ENCODE measurements at regions not wholly inside any gene's neighbourhood (a gene's known extent, or its start where the extent isn't known, plus 50 kb on each side); places are given as distances from the start of the nearest gene placed in this dataset.

DNA sequence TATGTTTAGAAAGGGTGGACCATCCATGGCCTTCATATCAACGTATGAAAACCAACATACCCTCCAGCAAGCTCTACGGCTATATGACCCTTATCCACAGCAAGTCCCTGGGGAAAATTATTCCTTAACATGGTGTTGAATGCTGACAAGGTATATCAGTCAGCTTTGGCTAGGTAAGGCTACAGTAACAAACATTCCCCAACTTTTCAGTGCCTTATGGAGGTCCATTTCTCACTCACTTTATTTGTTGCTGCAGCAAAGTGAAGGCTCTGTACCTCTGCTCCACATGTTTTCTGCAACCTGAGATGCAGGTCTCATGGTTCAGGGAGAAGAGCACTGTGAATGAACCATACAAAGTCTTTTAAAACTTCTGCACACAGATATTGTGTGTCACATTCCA is 83.8 kb upstream of the TOX3 start:
- H3K27ac ChIP-seq (ENCODE audit: low read depth in 1 of 2, low read length in 2 of 2): no peak overlapping the region
- H3K4me1 ChIP-seq (ENCODE audit: control insufficient read depth in 1 of 2, insufficient read depth in 2 of 2, low read length in 2 of 2): no peaks in the 10 kb centered on the region
- H3K9me3 ChIP-seq (ENCODE audit: control insufficient read depth, low read length): peaks cover 3% of the 10 kb centered on the region
- 55% methylated on average over 2 of the region's 2 CpGs for WGBS, 2 donors
- DNase-seq (no peak), ATAC-seq (ENCODE audit: low FRiP score) (no peak)
- H3K36me3 ChIP-seq (ENCODE audit: control insufficient read depth in 1 of 2, insufficient read depth in 2 of 2, low read length in 1 of 2): no peaks in the 10 kb centered on the region
- H3K27me3 ChIP-seq (ENCODE audit: control insufficient read depth in 1 of 2, insufficient read depth in 2 of 2, low read length in 1 of 2): peaks cover 0 to 2% of the 10 kb centered on the region in 2 donors
- intact Hi-C loops (cut with DNase I): no loop called here
- H3K4me3 ChIP-seq (ENCODE audit: low read length in 2 of 2): no peak overlapping the region

DNA sequence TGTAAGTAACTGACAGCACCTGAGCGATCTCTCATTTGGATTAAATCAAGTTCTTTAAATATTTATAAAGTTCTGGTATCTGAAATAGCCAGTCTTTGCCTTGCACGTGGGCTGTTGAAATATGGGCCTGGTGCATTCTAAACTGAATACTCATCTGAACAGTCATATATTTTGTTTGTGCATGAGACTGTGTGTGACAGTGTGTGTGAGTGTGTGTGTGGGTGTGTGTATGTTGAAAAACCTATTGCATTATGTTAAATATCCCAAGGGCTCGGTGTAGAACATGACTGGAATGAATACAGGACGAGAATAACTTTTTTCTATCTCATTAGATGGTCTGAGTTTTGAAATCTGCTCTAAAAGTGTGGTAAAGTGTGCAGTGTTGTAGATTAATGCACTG is 82.4 kb upstream of the TOX3 start:
- H3K36me3 ChIP-seq (ENCODE audit: control insufficient read depth in 1 of 2, insufficient read depth in 2 of 2, low read length in 1 of 2): no peaks in the 10 kb centered on the region
- H3K27me3 ChIP-seq (ENCODE audit: control insufficient read depth in 1 of 2, insufficient read depth in 2 of 2, low read length in 1 of 2): peaks cover 0 to 2% of the 10 kb centered on the region in 2 donors
- intact Hi-C loops (cut with DNase I): no loop called here
- peaks cover 3% of the 10 kb centered on the region for H3K9me3 ChIP-seq (ENCODE audit: control insufficient read depth, low read length)
- DNase-seq (no peak), ATAC-seq (ENCODE audit: low FRiP score) (no peak)
- H3K4me1 ChIP-seq (ENCODE audit: control insufficient read depth in 1 of 2, insufficient read depth in 2 of 2, low read length in 2 of 2): no peaks in the 10 kb centered on the region
- no peak overlapping the region for H3K4me3 ChIP-seq (ENCODE audit: low read length in 2 of 2)
- WGBS, 2 donors: 30% methylated on average over 4 of the region's 4 CpGs
- no peak overlapping the region for H3K27ac ChIP-seq (ENCODE audit: low read depth in 1 of 2, low read length in 2 of 2)

DNA sequence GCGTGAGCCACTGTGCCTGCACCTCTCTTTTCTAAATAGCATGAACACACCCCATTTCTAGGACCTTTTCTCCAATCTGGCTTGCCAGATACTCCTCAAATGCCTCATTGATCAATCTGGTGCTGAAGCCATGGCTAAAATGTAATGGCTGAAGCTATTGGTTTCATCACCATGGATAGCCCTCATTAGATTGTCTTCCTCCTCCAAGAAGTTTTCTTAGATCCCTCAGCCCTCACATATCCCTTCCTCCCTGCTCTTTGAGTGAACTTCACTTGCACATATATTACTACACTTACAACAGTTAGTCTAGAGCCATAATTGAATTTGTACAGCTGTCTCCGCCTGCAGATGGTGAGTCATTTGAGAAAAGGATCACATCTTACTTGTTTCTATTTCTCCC is 77.9 kb upstream of the TOX3 start:
- Histone ChIP-seq H3K4me1 (ENCODE audit: control insufficient read depth in 1 of 2, insufficient read depth in 2 of 2, low read length in 2 of 2) (no peaks in the 10 kb centered on the region), H3K4me3 (ENCODE audit: low read length in 2 of 2) (no peak overlapping the region), H3K9me3 (ENCODE audit: control insufficient read depth, low read length) (no peaks in the 10 kb centered on the region), H3K36me3 (ENCODE audit: control insufficient read depth in 1 of 2, insufficient read depth in 2 of 2, low read length in 1 of 2) (no peaks in the 10 kb centered on the region), H3K27ac (ENCODE audit: low read depth in 1 of 2, low read length in 2 of 2) (no peak overlapping the region), H3K27me3 (ENCODE audit: control insufficient read depth in 1 of 2, insufficient read depth in 2 of 2, low read length in 1 of 2) (no peaks in the 10 kb centered on the region)
- intact Hi-C loops (cut with DNase I): no loop called here
- 77 to 81% methylated on average over 2 of the region's 2 CpGs for WGBS, 2 donors
- no peak for DNase-seq
- no peak for ATAC-seq (ENCODE audit: low FRiP score)

DNA sequence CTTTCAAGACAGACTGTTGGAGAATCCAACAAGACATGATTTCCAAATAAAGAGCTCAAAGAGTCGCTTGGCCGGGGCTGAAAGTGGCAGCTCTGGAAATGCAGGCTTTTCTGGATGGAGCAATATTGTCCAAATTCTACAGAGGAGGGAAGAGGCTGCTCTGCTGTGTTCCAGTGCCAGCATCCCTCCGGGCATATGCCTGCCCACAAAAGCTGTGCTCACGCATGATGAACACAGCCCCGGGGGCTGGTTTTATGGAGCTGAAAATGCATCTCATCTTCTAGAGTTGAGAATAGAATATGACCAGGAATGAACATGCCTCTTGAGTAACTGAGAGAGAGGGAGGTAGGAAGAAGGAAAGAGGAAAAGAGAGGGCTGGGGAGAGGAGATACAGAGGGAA is 74.7 kb upstream of the TOX3 start:
- Histone ChIP-seq H3K27me3 (ENCODE audit: control insufficient read depth in 1 of 2, insufficient read depth in 2 of 2, low read length in 1 of 2) (no peaks in the 10 kb centered on the region), H3K36me3 (ENCODE audit: control insufficient read depth in 1 of 2, insufficient read depth in 2 of 2, low read length in 1 of 2) (no peaks in the 10 kb centered on the region), H3K27ac (ENCODE audit: low read depth in 1 of 2, low read length in 2 of 2) (no peak overlapping the region), H3K4me3 (ENCODE audit: low read length in 2 of 2) (no peak overlapping the region), H3K4me1 (ENCODE audit: control insufficient read depth in 1 of 2, insufficient read depth in 2 of 2, low read length in 2 of 2) (no peaks in the 10 kb centered on the region), H3K9me3 (ENCODE audit: control insufficient read depth, low read length) (no peaks in the 10 kb centered on the region)
- ATAC-seq (ENCODE audit: low FRiP score) (no peak), DNase-seq (no peak)
- intact Hi-C loops (cut with DNase I): no loop called here
- 85 to 88% methylated on average over 5 of the region's 5 CpGs for WGBS, 2 donors

DNA sequence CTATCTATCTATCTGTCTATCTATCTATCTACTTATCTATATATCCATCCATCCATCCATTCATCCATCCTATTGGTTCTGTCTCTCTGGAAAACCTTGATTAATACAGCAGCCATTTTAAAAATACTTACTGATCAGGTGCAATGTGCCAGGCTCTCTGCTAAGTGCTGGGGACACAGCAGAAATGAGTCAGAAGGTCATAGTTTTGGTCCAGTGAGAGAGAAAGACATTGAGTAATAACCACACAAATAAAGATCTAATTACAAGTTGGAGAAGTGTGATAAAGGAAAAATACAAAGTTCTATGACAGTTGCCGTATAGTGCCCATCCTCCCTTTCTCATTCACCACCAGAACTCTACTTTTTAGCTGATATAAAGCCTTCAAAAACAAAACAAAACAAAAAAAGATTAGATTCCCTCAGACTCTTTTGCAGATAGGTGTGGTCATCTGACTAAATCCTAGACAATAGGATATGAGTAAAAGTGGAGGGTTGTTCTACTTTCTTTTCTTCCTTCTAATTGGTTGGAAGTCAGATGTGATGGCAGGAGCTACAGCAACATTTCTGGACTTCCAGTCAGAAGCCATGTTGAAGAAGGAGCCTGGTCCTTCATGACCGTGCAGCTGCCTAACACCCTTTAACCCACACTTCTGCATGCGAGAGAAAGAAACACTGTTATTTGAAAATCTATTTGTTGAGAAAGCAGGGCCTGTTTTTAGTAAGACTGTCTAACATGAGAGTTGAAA is 72.0 kb upstream of the TOX3 start:
- Histone ChIP-seq H3K36me3 (ENCODE audit: control insufficient read depth in 1 of 2, insufficient read depth in 2 of 2, low read length in 1 of 2) (no peaks in the 10 kb centered on the region), H3K4me3 (ENCODE audit: low read length in 2 of 2) (no peak overlapping the region), H3K27me3 (ENCODE audit: control insufficient read depth in 1 of 2, insufficient read depth in 2 of 2, low read length in 1 of 2) (no peaks in the 10 kb centered on the region), H3K27ac (ENCODE audit: low read depth in 1 of 2, low read length in 2 of 2) (no peak overlapping the region), H3K4me1 (ENCODE audit: control insufficient read depth in 1 of 2, insufficient read depth in 2 of 2, low read length in 2 of 2) (no peaks in the 10 kb centered on the region), H3K9me3 (ENCODE audit: control insufficient read depth, low read length) (no peaks in the 10 kb centered on the region)
- 54 to 69% methylated on average over 3 of the region's 3 CpGs for WGBS, 2 donors
- ATAC-seq (ENCODE audit: low FRiP score): no peak
- no peak for DNase-seq
- intact Hi-C loops (cut with DNase I): no loop called here

DNA sequence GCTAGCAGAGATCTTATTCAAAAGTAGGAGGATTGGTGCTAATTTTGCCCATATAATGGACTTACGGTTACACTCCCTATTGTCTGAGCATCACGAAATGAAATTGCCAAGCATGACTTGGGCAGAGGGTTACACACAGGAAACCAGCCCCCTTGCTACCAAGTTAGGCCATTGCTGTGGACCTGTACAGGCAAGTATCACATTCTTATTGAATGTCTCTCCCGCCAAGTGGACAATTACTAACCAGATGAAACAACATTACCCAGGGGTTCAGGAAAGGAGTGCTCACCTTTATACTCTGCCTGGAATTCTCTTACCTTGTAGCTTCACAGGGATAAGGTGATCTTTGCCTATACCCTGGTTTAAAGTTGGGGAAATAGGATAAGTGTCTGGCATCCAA is 70.6 kb upstream of the TOX3 start:
- WGBS, 2 donors: 59 to 61% methylated on average over 3 of the region's 3 CpGs
- no peaks in the 10 kb centered on the region for H3K27me3 ChIP-seq (ENCODE audit: control insufficient read depth in 1 of 2, insufficient read depth in 2 of 2, low read length in 1 of 2)
- no peaks in the 10 kb centered on the region for H3K36me3 ChIP-seq (ENCODE audit: control insufficient read depth in 1 of 2, insufficient read depth in 2 of 2, low read length in 1 of 2)
- ATAC-seq (ENCODE audit: low FRiP score): no peak
- intact Hi-C loops (cut with DNase I): no loop called here
- no peak for DNase-seq
- no peaks in the 10 kb centered on the region for H3K9me3 ChIP-seq (ENCODE audit: control insufficient read depth, low read length)
- H3K4me3 ChIP-seq (ENCODE audit: low read length in 2 of 2): no peak overlapping the region
- H3K4me1 ChIP-seq (ENCODE audit: control insufficient read depth in 1 of 2, insufficient read depth in 2 of 2, low read length in 2 of 2): no peaks in the 10 kb centered on the region
- H3K27ac ChIP-seq (ENCODE audit: low read depth in 1 of 2, low read length in 2 of 2): no peak overlapping the region

DNA sequence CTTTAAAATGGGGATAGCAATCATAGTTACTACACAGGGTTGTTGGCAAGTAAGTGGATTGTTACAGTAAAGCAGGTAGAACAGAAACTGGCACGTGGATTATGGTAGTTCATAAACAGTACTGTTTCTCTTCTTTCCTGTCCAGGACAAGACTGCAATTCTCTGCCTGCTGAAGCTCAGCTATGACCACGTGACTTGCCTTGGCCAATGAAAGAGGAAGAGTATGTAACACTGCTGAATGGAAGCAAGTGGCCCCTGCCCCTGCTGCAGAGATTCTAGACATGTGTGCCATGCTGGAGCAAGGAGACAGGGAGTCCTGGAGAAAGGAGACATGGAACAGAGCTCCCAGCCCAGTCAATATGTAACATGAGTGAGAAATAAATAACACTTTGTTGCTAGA is 66.6 kb upstream of the TOX3 start:
- Histone ChIP-seq H3K27ac (ENCODE audit: low read depth in 1 of 2, low read length in 2 of 2) (no peak overlapping the region), H3K4me1 (ENCODE audit: control insufficient read depth in 1 of 2, insufficient read depth in 2 of 2, low read length in 2 of 2) (no peaks in the 10 kb centered on the region), H3K36me3 (ENCODE audit: control insufficient read depth in 1 of 2, insufficient read depth in 2 of 2, low read length in 1 of 2) (no peaks in the 10 kb centered on the region), H3K9me3 (ENCODE audit: control insufficient read depth, low read length) (peaks cover under 1% of the 10 kb centered on the region), H3K4me3 (ENCODE audit: low read length in 2 of 2) (no peak overlapping the region), H3K27me3 (ENCODE audit: control insufficient read depth in 1 of 2, insufficient read depth in 2 of 2, low read length in 1 of 2) (no peaks in the 10 kb centered on the region)
- 72 to 79% methylated on average over 2 of the region's 2 CpGs for WGBS, 2 donors
- DNase-seq (no peak), ATAC-seq (ENCODE audit: low FRiP score) (no peak)
- intact Hi-C loops (cut with DNase I): no loop called here

DNA sequence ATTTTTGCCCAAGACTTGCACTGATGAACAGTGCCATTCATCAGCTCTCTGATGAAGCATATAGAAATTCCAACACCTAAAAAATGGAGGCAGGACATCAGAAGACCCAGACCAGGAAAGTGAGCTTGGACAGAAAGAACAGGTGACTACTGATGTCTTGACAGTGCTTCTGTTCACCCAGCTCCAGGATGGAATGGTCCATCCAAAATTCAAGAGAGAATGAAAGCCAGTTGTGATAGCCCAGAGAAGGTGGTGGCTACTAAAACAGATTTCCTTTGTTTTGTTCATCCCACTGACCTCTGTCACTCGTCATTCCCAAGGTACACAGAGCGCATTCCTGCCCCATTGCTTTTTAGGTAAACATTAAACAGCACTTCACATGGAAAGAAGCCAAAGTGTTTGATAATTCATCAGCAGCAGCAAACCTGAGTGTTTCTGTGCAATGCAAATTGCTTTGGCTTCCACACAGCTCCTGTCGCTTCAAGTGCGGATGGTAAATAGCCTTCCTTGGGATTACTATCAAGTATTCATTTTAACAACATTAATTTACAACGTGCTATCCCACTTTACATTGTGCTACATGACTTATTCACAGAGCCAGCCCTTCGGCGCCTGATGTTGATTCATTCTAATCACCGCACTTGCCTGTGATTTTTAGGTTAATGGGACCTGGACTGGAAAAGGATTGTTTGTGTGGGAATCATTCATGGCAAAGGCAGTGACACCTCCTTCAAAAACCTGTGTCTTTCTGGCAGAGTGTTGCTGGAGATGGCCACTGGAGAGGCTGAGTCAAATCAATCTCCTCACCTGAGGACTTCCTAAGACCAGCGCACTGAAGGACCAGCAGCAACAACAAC is 65.1 kb upstream of the TOX3 start:
- 67 to 74% methylated on average over 9 of the region's 9 CpGs for WGBS, 2 donors
- no peak for DNase-seq
- Histone ChIP-seq H3K27me3 (ENCODE audit: control insufficient read depth in 1 of 2, insufficient read depth in 2 of 2, low read length in 1 of 2) (no peaks in the 10 kb centered on the region), H3K4me1 (ENCODE audit: control insufficient read depth in 1 of 2, insufficient read depth in 2 of 2, low read length in 2 of 2) (no peaks in the 10 kb centered on the region), H3K9me3 (ENCODE audit: control insufficient read depth, low read length) (peaks cover 2% of the 10 kb centered on the region), H3K4me3 (ENCODE audit: low read length in 2 of 2) (no peak overlapping the region), H3K36me3 (ENCODE audit: control insufficient read depth in 1 of 2, insufficient read depth in 2 of 2, low read length in 1 of 2) (no peaks in the 10 kb centered on the region), H3K27ac (ENCODE audit: low read depth in 1 of 2, low read length in 2 of 2) (no peak overlapping the region)
- no peak for ATAC-seq (ENCODE audit: low FRiP score)
- intact Hi-C loops (cut with DNase I): no loop called here

DNA sequence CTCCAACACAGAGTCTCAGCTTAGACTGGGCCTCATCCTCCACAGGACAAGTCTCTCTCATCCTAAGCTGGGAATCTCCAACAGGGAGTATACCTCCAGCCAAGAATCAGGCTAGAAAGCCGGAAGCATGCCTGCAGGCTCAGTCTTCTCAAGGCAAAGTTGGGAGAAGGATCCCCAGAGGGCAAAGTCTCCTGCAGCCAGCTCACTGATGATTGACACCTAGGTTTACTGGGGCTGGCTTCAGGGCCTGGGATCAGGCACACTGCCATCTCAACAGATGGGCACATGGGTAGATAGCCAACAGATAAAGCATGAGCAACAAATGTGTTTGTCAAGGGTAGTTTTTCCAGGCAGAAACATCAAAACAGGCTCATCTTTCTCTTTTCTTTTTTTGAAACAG is 56.1 kb upstream of the TOX3 start:
- ATAC-seq (ENCODE audit: low FRiP score) (no peak), DNase-seq (no peak)
- WGBS, 2 donors: 69 to 89% methylated on average over 1 of the region's 1 CpG
- Histone ChIP-seq H3K27me3 (ENCODE audit: control insufficient read depth in 1 of 2, insufficient read depth in 2 of 2, low read length in 1 of 2) (no peaks in the 10 kb centered on the region), H3K36me3 (ENCODE audit: control insufficient read depth in 1 of 2, insufficient read depth in 2 of 2, low read length in 1 of 2) (no peaks in the 10 kb centered on the region), H3K27ac (ENCODE audit: low read depth in 1 of 2, low read length in 2 of 2) (no peak overlapping the region), H3K4me3 (ENCODE audit: low read length in 2 of 2) (no peak overlapping the region), H3K9me3 (ENCODE audit: control insufficient read depth, low read length) (no peaks in the 10 kb centered on the region), H3K4me1 (ENCODE audit: control insufficient read depth in 1 of 2, insufficient read depth in 2 of 2, low read length in 2 of 2) (no peaks in the 10 kb centered on the region)
- intact Hi-C loops (cut with DNase I): no loop called here

Measured in aorta (tissue), 5 donors.